Peyer's patch (tissue), 4 donors: ENCODE measurements at regions not wholly inside any gene's neighbourhood (a gene's known extent, or its start where the extent isn't known, plus 50 kb on each side); places are given as distances from the start of the nearest gene placed in this dataset.

Experiments
- CTCF ChIP-seq, 6 experiments: fragments of 450-650 bp in 4 of 6; fragments of 200-600 bp in 2 of 6; sonication (generic) in 1 of 6; IDR thresholded peaks; one replicate each; pipeline ENCODE4 v1.5.1; 2017 to 2019; ENCODE audit warnings: antibody characterized with exemption in 6 of 6, mild to moderate bottlenecking in 3 of 6, moderate library complexity in 1 of 6
- POLR2A ChIP-seq, 2 donors: fragments of 450-650 bp; IDR thresholded peaks; one replicate each; pipeline ENCODE4 v1.5.1; 2017; ENCODE audit warnings: antibody characterized with exemption in 2 of 2, mild to moderate bottlenecking in 2 of 2, moderate library complexity in 2 of 2

- TF ChIP-seq POLR2A (IDR thresholded peaks at IDR 0.05) (no peak), CTCF (IDR thresholded peaks at IDR 0.05) (no peak)
Observed at GRCh38 chr4:156517956-156518355, 453.6 kb downstream of the PDGFC start.
